Hindlimb muscle (tissue), 1 donor: ENCODE measurements at regions not wholly inside any gene's neighbourhood (a gene's known extent, or its start where the extent isn't known, plus 50 kb on each side); places are given as distances from the start of the nearest gene placed in this dataset.

Source experiments
- DNase-seq: peaks from one replicate; pipeline ENCODE4 v3.0.0-alpha.2; 2013

DNA sequence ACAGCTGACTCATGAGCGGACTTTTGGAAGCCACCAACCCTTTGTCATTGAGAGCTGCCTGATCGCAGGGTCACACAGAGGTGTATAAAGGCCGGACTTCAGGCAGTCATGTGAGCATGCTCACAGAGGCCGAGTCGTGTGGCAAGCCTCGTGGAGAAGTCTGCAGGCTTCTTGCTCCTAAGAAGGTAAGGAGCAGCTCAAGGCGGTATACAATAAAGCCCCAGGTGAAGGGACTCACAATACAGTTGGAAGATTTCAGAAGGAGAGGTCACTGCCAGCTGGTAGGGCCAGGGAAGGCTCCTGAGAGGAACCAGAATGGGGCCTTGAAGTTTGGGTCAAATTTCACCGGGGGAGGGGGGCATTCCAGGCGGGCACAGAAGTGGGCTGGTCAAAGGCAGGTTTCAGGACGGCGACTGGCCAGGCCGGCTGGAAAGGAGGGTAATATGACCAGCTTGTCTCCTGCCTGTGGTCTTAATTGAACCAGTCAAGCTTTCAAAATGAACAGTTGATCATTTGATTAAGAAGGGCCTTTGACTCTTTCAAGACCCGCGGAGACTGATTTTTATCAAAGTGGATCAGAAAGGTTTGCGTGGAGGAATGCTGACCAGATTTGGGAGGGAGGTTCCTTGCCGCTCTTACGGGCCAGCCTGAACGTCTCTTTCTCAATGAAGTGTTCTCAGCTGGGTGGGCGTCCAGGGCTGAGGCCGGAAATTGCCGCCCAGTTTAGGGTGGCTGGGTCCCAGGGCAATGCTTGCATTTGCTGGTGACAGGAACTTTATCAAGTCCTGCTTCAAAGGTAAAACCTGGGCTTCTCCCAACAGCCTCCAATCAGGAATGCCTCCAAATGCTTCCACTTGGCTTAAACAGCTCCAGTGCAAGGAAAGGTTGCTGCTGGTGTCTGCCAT lies 178.6 kb downstream of the EMX2 start:
- no peak for DNase-seq

GRCh38 chr10:117721873-117722272 lies 179.3 kb downstream of the EMX2 start:
- no peak for DNase-seq

GRCh38 chr10:117723343-117723742 lies 180.8 kb downstream of the EMX2 start:
- DNase-seq = no peak

DNA sequence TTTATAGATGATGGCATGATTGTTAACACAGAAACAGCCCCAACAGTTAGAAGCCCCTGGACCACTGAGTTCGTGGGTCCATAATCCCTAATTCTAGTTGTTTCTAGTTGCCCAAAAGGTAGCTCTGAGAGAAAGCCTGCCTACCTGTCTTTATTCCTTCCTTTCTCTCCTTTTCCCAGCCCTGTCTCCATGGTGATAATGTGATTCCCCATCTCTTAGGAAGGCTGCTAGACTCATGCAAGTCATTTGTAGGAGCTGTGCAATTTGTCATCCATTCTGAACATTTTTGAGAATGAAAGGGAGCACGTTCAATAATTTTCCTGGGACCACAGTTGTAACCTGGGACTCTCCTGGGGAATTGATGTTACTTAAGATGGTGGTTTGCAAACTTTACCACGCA lies 183.4 kb downstream of the EMX2 start:
- DNase-seq = no peak

- no peak for DNase-seq
Observed at GRCh38 chr10:117726596-117727295, 184.2 kb downstream of the EMX2 start.

- DNase-seq = peak; percentile 65
Observed at GRCh38 chr10:117727421-117727820, 184.9 kb downstream of the EMX2 start.

- DNase-seq = no peak
Observed at GRCh38 chr10:117728087-117728486, 185.5 kb downstream of the EMX2 start.

DNA sequence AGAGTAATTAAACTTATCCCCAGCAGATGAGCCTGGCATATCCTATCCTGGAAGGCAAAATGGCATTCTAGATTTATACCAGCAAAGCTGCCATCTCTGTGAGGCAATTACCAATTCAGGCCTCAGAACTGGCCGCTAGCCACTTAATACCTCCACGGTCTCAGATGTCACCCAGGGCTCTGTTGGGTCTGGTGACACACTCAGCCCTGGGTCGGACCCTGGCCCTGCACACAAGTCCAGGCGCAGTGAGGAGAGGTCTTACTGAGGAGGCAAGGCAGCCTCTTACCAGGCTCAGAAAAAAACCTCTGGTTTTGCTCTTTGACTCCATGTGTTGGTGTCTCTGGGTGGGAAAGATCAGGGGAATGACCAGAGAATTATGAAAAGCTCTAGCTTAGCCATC lies 186.6 kb downstream of the EMX2 start:
- DNase-seq = no peak

- no peak for DNase-seq
Observed at GRCh38 chr10:117731121-117731791, 188.7 kb downstream of the EMX2 start.

DNA sequence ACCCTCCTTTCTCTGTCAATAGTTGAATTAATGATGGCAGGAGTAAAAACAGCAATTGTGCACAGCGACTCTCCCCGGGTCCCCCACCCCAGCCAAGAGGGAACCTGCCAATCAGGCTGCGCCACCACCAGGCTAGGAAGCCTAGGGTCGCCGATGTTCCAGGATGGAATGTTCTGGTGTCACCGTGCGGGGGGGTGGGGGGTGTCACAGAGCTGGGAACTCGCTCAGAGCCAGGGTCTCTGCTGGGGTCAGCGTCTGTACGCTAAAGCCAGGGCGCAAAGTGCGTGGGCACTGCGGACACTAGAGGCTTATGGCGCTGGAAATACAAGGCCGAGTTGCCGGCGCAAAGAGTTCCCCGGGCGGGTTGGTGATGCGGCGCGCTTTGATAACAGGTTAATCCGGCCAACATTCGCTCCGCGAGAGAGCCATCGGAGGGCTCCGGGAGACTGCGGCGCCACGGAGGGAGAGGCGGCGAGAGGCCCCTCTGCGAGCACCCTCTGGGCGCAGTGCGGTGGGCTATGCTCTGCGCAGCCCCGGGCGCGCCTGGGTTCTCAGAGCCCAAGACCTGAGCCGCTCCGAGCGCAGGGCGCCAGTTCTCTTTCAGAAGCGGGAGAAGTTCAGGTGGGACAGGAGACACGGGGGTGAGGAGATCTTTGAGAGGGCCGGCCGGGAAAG lies 192.3 kb downstream of the EMX2 start:
- no peak for DNase-seq

DNA sequence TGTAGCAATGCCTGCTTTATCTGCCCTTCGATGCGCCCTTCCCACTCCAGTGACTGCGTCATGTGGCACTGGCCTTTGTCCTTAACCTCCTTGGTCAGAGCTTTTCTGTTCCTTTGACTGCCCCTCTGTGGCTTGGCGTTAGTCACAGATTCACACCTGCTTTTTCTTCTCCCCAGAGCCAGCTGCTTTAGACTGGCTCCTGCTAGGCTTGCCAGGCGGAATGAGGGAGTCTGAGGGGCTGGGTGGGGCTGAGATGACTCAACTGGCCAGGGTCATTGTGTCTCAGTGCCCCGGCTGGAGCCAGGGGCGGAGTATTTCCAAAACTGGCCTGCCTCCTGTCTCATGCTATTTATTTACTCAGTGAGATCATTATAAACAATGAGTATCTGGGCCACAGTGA lies 194.1 kb downstream of the EMX2 start:
- DNase-seq = no peak

- DNase-seq = no peak
Observed at GRCh38 chr10:117740088-117740487, 197.5 kb downstream of the EMX2 start.

DNA sequence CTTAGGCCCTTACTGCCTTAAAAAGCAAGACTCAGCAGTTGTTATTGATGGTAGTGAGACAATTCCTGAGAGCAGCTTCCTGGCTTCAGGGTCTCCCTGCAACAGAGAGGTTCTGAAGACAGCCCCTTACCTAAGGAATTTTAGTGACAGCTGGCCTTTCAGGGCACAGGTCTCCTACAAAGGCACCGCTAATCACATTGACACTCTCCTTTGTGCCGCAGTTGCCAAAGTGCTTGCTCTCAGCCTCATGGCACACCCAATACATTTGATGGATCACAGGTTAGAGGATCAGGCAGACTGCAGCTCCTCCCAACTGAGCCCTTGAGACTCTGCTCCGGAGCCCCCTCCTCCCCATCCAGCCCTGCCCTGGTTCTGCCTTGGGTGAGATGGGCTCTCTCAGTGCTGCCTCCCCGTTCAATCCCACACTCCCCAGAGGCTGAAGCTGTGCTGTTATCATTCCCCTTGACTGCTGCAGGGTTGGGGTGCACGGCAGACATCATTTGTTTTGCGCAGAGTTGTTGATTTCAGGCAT lies 198.2 kb downstream of the EMX2 start:
- DNase-seq = no peak

DNA sequence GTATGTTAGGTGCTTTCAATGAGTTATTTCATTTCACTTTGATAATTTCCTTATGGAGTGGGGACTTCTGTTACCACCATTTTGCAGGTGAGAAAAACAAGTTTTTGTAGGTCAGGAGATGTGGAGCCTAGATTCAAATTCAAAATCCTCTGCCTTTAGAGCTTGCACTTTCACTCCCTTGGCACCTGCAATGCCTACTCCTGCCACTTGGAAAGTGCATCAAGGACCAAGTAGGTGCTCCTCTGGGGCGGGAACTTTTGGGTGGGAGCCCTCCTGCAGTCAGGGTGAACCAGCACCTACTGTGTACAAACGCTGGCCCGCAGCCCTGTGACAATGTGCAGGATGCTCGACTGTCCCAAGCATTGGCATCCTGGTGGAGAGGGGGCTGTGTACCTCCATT lies 199.0 kb downstream of the EMX2 start:
- no peak for DNase-seq

DNA sequence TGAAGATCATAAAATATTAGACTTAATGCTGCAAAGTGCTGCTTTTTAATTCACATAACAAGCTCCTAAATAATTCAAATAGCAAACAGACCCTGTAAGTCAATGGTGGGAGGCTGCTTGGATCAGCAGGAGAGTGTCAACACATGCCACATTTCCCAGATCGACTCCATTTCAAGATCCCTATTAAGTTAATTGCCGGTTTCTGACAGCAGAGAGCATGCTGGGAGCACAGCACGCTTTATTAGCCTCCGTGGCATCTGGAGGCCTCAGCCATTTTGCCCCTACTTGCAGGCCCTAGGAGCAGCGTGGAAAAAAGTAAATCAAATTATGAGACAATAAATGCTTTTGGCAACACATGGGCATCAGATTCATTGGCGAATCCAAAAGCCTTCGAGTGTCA lies 201.0 kb downstream of the EMX2 start:
- DNase-seq = no peak

GRCh38 chr10:117745301-117745700 lies 202.8 kb downstream of the EMX2 start:
- DNase-seq = no peak

DNA sequence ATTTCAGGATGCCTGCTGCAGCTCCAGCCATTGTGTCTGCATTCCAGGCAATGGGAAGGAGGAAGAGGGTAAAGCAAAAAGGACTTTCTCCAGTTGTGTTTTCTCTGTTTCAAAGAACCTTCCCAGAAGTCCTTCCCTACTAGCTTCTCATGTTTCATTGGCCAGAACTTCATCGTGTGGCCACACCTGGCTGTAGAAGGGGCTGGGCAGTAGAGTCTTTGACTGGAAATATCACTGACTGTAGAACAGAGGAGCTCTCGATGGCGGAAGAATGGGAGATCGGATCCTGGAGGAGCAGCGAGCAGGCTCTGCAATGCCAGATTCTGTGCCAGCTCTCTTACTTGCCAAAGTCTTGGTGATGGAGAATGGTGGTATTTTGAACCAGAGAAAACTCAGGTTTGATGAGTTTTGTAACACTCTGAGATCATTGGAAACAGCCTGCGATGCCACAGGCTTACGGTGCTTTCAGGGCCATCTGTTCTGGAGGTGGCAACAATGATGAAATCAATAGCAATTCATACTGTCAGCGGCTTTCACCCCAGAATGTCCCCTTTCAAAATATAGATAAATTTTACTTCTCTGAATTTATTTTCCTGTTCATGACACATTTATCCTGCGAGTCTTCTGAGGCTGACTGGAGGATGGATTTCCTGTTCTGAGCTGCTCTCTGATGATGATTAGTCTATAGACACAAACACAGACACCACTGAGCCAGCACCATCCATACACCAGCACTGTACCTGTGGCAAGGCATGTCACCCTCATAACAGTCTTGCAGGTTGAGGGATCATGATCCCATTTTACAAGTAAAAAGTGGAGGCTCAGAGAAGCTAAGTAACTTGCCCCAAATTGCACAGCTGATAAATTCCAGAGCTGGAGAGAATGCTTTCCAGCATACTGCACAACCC lies 204.2 kb downstream of the EMX2 start:
- no peak for DNase-seq

- no peak for DNase-seq
Observed at GRCh38 chr10:117747636-117748035, 205.1 kb downstream of the EMX2 start.

DNA sequence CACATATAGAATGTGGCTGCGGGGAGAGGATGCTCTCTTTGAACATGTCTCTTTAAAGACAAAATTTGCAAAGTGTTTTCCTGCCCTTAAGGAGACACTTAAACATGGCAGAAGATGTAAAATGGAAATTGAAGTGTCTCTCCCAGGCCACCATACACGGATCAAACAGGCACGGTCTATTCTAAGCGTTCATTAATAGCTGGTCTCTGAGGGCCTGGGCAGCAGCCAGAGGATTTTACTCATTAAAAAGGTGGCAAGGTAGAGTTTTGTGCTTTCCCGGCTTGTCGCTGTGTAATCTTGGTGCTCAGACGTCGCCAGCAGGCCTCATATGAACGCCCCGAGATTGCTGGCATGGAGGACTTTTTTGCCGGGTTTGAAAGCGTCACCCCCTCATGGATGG lies 205.5 kb downstream of the EMX2 start:
- DNase-seq = no peak

- no peak for DNase-seq
Observed at GRCh38 chr10:117750616-117751015, 208.1 kb downstream of the EMX2 start.

GRCh38 chr10:117751259-117751658 lies 208.7 kb downstream of the EMX2 start:
- DNase-seq = no peak

DNA sequence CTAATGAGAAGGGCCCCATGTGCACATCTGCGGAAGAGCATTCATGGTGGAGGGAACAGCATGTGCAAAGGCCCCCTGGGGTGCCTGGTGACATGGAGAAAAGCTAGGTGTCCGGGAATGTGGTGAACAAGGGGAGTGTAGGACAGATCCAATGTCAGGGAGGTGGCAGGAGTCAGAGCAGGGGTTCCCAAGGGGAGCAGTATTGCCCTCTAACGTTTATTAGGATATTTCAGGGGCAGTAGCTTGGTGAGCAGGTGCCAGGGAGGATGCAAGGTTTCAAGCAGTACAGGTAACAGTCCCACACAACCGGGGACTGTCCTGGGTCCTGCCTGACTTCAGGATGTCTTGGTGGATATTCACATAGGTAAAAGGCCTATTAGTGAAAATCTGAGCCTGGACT lies 209.6 kb downstream of the EMX2 start:
- no peak for DNase-seq
